ENCODE measurements at regions not wholly inside any gene's neighbourhood (a gene's known extent, or its start where the extent isn't known, plus 50 kb on each side); places are given as distances from the start of the nearest gene placed in this dataset.

- intact Hi-C loops (cut with micrococcal nuclease): no loop called here
- Mint-ChIP-seq H3K27ac (no peak overlapping the region), H3K9me3 (no peaks in the 10 kb centered on the region), H3K36me3 (ENCODE audit: low read depth) (no peaks in the 10 kb centered on the region), H3K4me1 (ENCODE audit: low read depth) (peaks cover 38% of the 10 kb centered on the region), H3K4me3 (no peak overlapping the region), H3K27me3 (no peaks in the 10 kb centered on the region)
Observed at GRCh38 chr5:40390281-40391149, 289.2 kb upstream of the PTGER4 start.

GRCh38 chr5:40389591-40389990 lies 290.1 kb upstream of the PTGER4 start:
- Mint-ChIP-seq H3K4me3 (no peak overlapping the region), H3K36me3 (ENCODE audit: low read depth) (no peaks in the 10 kb centered on the region), H3K9me3 (no peaks in the 10 kb centered on the region), H3K4me1 (ENCODE audit: low read depth) (peaks cover 47% of the 10 kb centered on the region), H3K27me3 (no peaks in the 10 kb centered on the region), H3K27ac (no peak overlapping the region)
- intact Hi-C loops (cut with micrococcal nuclease): no loop called here

GRCh38 chr5:40386289-40386688 lies 293.4 kb upstream of the PTGER4 start:
- Mint-ChIP-seq H3K27me3 (no peaks in the 10 kb centered on the region), H3K9me3 (no peaks in the 10 kb centered on the region)
- intact Hi-C loops (cut with micrococcal nuclease): no loop called here

GRCh38 chr5:40385544-40385943 lies 294.2 kb upstream of the PTGER4 start:
- Mint-ChIP-seq H3K27me3 (no peaks in the 10 kb centered on the region), H3K9me3 (no peaks in the 10 kb centered on the region), H3K36me3 (ENCODE audit: low read depth) (no peaks in the 10 kb centered on the region), H3K4me1 (ENCODE audit: low read depth) (peaks cover 48% of the 10 kb centered on the region), H3K27ac (peak overlapping the region; percentile 52), H3K4me3 (no peak overlapping the region)
- intact Hi-C loops (cut with micrococcal nuclease): no loop called here

More at GRCh38 chr5:40386289-40386688, 293.4 kb upstream of the PTGER4 start:
- Mint-ChIP-seq H3K4me1 (ENCODE audit: low read depth) (peaks cover 50% of the 10 kb centered on the region), H3K27ac (peak overlapping the region; percentile 52), H3K36me3 (ENCODE audit: low read depth) (no peaks in the 10 kb centered on the region), H3K4me3 (no peak overlapping the region)

GRCh38 chr5:40384782-40385390 lies 294.8 kb upstream of the PTGER4 start:
- Mint-ChIP-seq H3K36me3 (ENCODE audit: low read depth) (no peaks in the 10 kb centered on the region), H3K27ac (peak overlapping the region; percentile 52), H3K9me3 (no peaks in the 10 kb centered on the region), H3K27me3 (no peaks in the 10 kb centered on the region), H3K4me1 (ENCODE audit: low read depth) (peaks cover 46% of the 10 kb centered on the region), H3K4me3 (no peak overlapping the region)
- intact Hi-C loops (cut with micrococcal nuclease): no loop called here

- intact Hi-C loops (cut with micrococcal nuclease): no loop called here
- H3K4me1 Mint-ChIP-seq (ENCODE audit: low read depth): peaks cover 45% of the 10 kb centered on the region
- no peak overlapping the region for H3K4me3 Mint-ChIP-seq
- peak overlapping the region; percentile 22 for H3K27ac Mint-ChIP-seq
- no peaks in the 10 kb centered on the region for H3K27me3 Mint-ChIP-seq
- H3K36me3 Mint-ChIP-seq (ENCODE audit: low read depth): no peaks in the 10 kb centered on the region
- H3K9me3 Mint-ChIP-seq: no peaks in the 10 kb centered on the region
Observed at GRCh38 chr5:40383749-40384651, 295.7 kb upstream of the PTGER4 start.

GRCh38 chr5:40381676-40382363 lies 297.9 kb upstream of the PTGER4 start:
- H3K4me3 Mint-ChIP-seq: no peak overlapping the region
- H3K27me3 Mint-ChIP-seq: no peaks in the 10 kb centered on the region
- no peaks in the 10 kb centered on the region for H3K9me3 Mint-ChIP-seq
- no peaks in the 10 kb centered on the region for H3K36me3 Mint-ChIP-seq (ENCODE audit: low read depth)
- peaks cover 45% of the 10 kb centered on the region for H3K4me1 Mint-ChIP-seq (ENCODE audit: low read depth)
- no peak overlapping the region for H3K27ac Mint-ChIP-seq
- intact Hi-C loops (cut with micrococcal nuclease): no loop called here

- intact Hi-C loops (cut with micrococcal nuclease): no loop called here
Observed at GRCh38 chr5:40381016-40381415, 298.7 kb upstream of the PTGER4 start.

GRCh38 chr5:40378396-40379177 lies 301.1 kb upstream of the PTGER4 start:
- intact Hi-C loops (cut with micrococcal nuclease): no loop called here
- Mint-ChIP-seq H3K36me3 (ENCODE audit: low read depth) (no peaks in the 10 kb centered on the region), H3K4me3 (no peak overlapping the region), H3K4me1 (ENCODE audit: low read depth) (peaks cover 34% of the 10 kb centered on the region), H3K27me3 (no peaks in the 10 kb centered on the region), H3K9me3 (no peaks in the 10 kb centered on the region), H3K27ac (peak overlapping the region; percentile 58)

More at GRCh38 chr5:40381016-40381415, 298.7 kb upstream of the PTGER4 start:
- Mint-ChIP-seq H3K9me3 (no peaks in the 10 kb centered on the region), H3K27ac (no peak overlapping the region), H3K4me1 (ENCODE audit: low read depth) (peaks cover 47% of the 10 kb centered on the region), H3K27me3 (no peaks in the 10 kb centered on the region), H3K36me3 (ENCODE audit: low read depth) (no peaks in the 10 kb centered on the region), H3K4me3 (no peak overlapping the region)

GRCh38 chr5:40376566-40376965 lies 303.1 kb upstream of the PTGER4 start:
- H3K4me3 Mint-ChIP-seq: no peak overlapping the region

GRCh38 chr5:40374853-40375252 lies 304.9 kb upstream of the PTGER4 start:
- H3K27ac Mint-ChIP-seq: no peak overlapping the region
- H3K9me3 Mint-ChIP-seq: peaks cover 13% of the 10 kb centered on the region
- peaks cover 5% of the 10 kb centered on the region for H3K36me3 Mint-ChIP-seq (ENCODE audit: low read depth)
- intact Hi-C loops (cut with micrococcal nuclease): no loop called here
- no peak overlapping the region for H3K4me3 Mint-ChIP-seq
- H3K4me1 Mint-ChIP-seq (ENCODE audit: low read depth): peaks cover 33% of the 10 kb centered on the region
- no peaks in the 10 kb centered on the region for H3K27me3 Mint-ChIP-seq

More at GRCh38 chr5:40376566-40376965, 303.1 kb upstream of the PTGER4 start:
- no peaks in the 10 kb centered on the region for H3K27me3 Mint-ChIP-seq
- no peaks in the 10 kb centered on the region for H3K36me3 Mint-ChIP-seq (ENCODE audit: low read depth)
- no peak overlapping the region for H3K27ac Mint-ChIP-seq
- peaks cover 33% of the 10 kb centered on the region for H3K4me1 Mint-ChIP-seq (ENCODE audit: low read depth)
- intact Hi-C loops (cut with micrococcal nuclease): no loop called here
- no peaks in the 10 kb centered on the region for H3K9me3 Mint-ChIP-seq

GRCh38 chr5:40368200-40368599 lies 311.5 kb upstream of the PTGER4 start:
- H3K4me3 Mint-ChIP-seq: no peak overlapping the region
- H3K36me3 Mint-ChIP-seq (ENCODE audit: low read depth): peaks cover 5% of the 10 kb centered on the region
- H3K27ac Mint-ChIP-seq: no peak overlapping the region
- intact Hi-C loops (cut with micrococcal nuclease): no loop called here
- H3K27me3 Mint-ChIP-seq: no peaks in the 10 kb centered on the region
- H3K4me1 Mint-ChIP-seq (ENCODE audit: low read depth): peaks cover 29% of the 10 kb centered on the region
- peaks cover 19% of the 10 kb centered on the region for H3K9me3 Mint-ChIP-seq

- H3K27me3 Mint-ChIP-seq: no peaks in the 10 kb centered on the region
- H3K4me3 Mint-ChIP-seq: no peak overlapping the region
- H3K27ac Mint-ChIP-seq: no peak overlapping the region
- H3K9me3 Mint-ChIP-seq: peaks cover 19% of the 10 kb centered on the region
- H3K36me3 Mint-ChIP-seq (ENCODE audit: low read depth): peaks cover 5% of the 10 kb centered on the region
- peaks cover 29% of the 10 kb centered on the region for H3K4me1 Mint-ChIP-seq (ENCODE audit: low read depth)
- intact Hi-C loops (cut with micrococcal nuclease): no loop called here
Observed at GRCh38 chr5:40367255-40367654, 312.5 kb upstream of the PTGER4 start.
